GM12878 (cell line): ENCODE measurements at regions not wholly inside any gene's neighbourhood (a gene's known extent, or its start where the extent isn't known, plus 50 kb on each side); places are given as distances from the start of the nearest gene placed in this dataset.

Source experiments
- ATAC-seq: fragments of 200-7000 bp; cut with Tn5 transposase; 3 replicates; pipeline ENCODE4 v1.9.1; 2020; ENCODE audit warnings: mild to moderate bottlenecking, moderate library complexity
- BruUV-seq: library from RNA; stranded (reverse); fragments of 400-500 nt; replicated peaks from 2 replicates; lab custom pipeline; 2021; lab: Mats Ljungman, UMichigan
- CTCF ChIA-PET: fragments of 300-600 bp; sonication (Branson Sonifier 250); formaldehyde crosslinking; extraction: SDS; loops from one replicate; lab custom pipeline; 2021; ENCODE audit warnings: inconsistent platforms; lab: Yijun Ruan, JAX
- POLR2A ChIA-PET: fragments of 350-600 bp; formaldehyde crosslinking; extraction: SDS; loops from one replicate; lab custom pipeline; 2021; ENCODE audit warnings: inconsistent platforms; lab: Charles Lee
- RAD21 ChIA-PET: fragments of 300-600 bp; sonication (Branson Sonifier 250); formaldehyde crosslinking; loops from one replicate; lab custom pipeline; 2023; ENCODE audit warnings: antibody characterized with exemption; ENCODE audit not compliant: unreplicated experiment; lab: Charles Lee
- SMC1A ChIA-PET: fragments of 300-600 bp; sonication (Branson Sonifier 250); formaldehyde crosslinking; loops from one replicate; lab custom pipeline; 2023; ENCODE audit not compliant: unreplicated experiment, uncharacterized antibody; lab: Charles Lee
- DNase-seq: peaks from one replicate; pipeline ENCODE4 v3.0.0-alpha.2; 2011; ENCODE audit warnings: low read depth, low spot score
- FAIRE-seq: peaks from 3 replicates; lab custom pipeline; 2011; peaks lifted over from hg19 to GRCh38; lab: Jason Lieb, UNC
- H2AFZ ChIP-seq: 2 replicates; pipeline ENCODE4 v1.6.0; 2011; ENCODE audit warnings: low read depth, low read length, control low read depth; ENCODE audit not compliant: control insufficient read depth
- H3K27ac ChIP-seq: 2 replicates; pipeline ENCODE4 v1.5.1; 2011; ENCODE audit warnings: control low read depth; ENCODE audit not compliant: control insufficient read depth, insufficient read depth
- H3K27me3 ChIP-seq, 2 experiments: replicated peaks in 1 of 2; 2 replicates each; pipeline versions ENCODE4 v1.6.0 to v1.6.1; 2011; ENCODE audit warnings: low read length in 1 of 2; ENCODE audit not compliant: control insufficient read depth in 2 of 2, insufficient read depth in 2 of 2
- H3K36me3 ChIP-seq, 2 experiments: 2 replicates each; pipeline ENCODE4 v1.5.1; 2011; ENCODE audit warnings: low read length in 1 of 2; ENCODE audit not compliant: control insufficient read depth in 2 of 2, insufficient read depth in 2 of 2
- H3K4me1 ChIP-seq: 2 replicates; pipeline ENCODE4 v1.6.1; 2011; ENCODE audit warnings: mild to moderate bottlenecking, low read length, moderate library complexity, mixed read lengths; ENCODE audit not compliant: control insufficient read depth, insufficient read depth
- H3K4me2 ChIP-seq: 2 replicates; pipeline ENCODE4 v1.6.0; 2011; ENCODE audit warnings: control low read depth; ENCODE audit not compliant: control insufficient read depth, insufficient read depth
- H3K4me3 ChIP-seq: fragments of 200-600 bp; sonication (generic); 2 replicates; pipeline ENCODE4 v1.5.1; 2016
- H3K79me2 ChIP-seq: 2 replicates; pipeline ENCODE4 v1.6.0; 2011; ENCODE audit warnings: low read length; ENCODE audit not compliant: control insufficient read depth, insufficient read depth
- H3K9ac ChIP-seq: 2 replicates; pipeline ENCODE4 v1.8.0; 2011; ENCODE audit warnings: low read length, control low read depth, mixed read lengths; ENCODE audit not compliant: control insufficient read depth, insufficient read depth
- H3K9me3 ChIP-seq: replicated peaks from 3 replicates; pipeline ENCODE4 v1.5.1; 2011; ENCODE audit warnings: mild to moderate bottlenecking, low read length; ENCODE audit not compliant: control insufficient read depth, insufficient read depth
- H4K20me1 ChIP-seq: 2 replicates; pipeline ENCODE4 v1.6.0; 2011; ENCODE audit not compliant: control insufficient read depth, insufficient read depth
- FOXM1 ChIP-seq: IDR thresholded peaks from 2 replicates; pipeline ENCODE4 v1.6.1; 2012; ENCODE audit warnings: low read depth, mild to moderate bottlenecking, inconsistent platforms, low read length, moderate library complexity
- KDM1A ChIP-seq: fragments of 200-600 bp; sonication (generic); IDR thresholded peaks from 2 replicates; pipeline ENCODE4 v1.6.1; 2016; ENCODE audit warnings: borderline replicate concordance
- NFYB ChIP-seq: IDR thresholded peaks from 2 replicates; pipeline ENCODE4 v1.6.1; 2011; ENCODE audit warnings: low read depth, mild to moderate bottlenecking, low read length, improper control_type of control experiment, moderate library complexity; ENCODE audit not compliant: insufficient read depth
- ZBED1 ChIP-seq: IDR thresholded peaks from 2 replicates; pipeline ENCODE4 v1.6.1; 2016; ENCODE audit warnings: borderline replicate concordance
- WGBS: methylation state at CpG from one replicate; pipeline ENCODE4 v1.1.6; 2016; ENCODE audit warnings: low lambda C conversion rate; ENCODE audit not compliant: insufficient replicate concordance, insufficient coverage; ENCODE audit errors: missing lambda C conversion rate; 5-methylcytosine and 5-hydroxymethylcytosine counted together
- in situ Hi-C: fragments of 300-500 bp; cut with MboI; formaldehyde crosslinking; loops from 9 replicates; pipeline ENCODE4 v1.14.3; 2018; ENCODE audit warnings: mixed read lengths
- intact Hi-C: fragments of 100-400 bp; cut with micrococcal nuclease; formaldehyde crosslinking; loops from one replicate; pipeline ENCODE4 v1.14.2; 2022; ENCODE audit not compliant: unreplicated experiment
- TF ChIP-seq, protein P1 (sequence below): IDR thresholded peaks from 2 replicates; pipeline ENCODE4 v1.6.1; 2012; ENCODE audit warnings: mild to moderate bottlenecking, low read depth, low read length
- TF ChIP-seq, protein P2 (sequence below): fragments of 150-350 bp; IDR thresholded peaks from 2 replicates; pipeline ENCODE4 v1.6.1; 2016; ENCODE audit warnings: low read depth, low read length

DNA sequence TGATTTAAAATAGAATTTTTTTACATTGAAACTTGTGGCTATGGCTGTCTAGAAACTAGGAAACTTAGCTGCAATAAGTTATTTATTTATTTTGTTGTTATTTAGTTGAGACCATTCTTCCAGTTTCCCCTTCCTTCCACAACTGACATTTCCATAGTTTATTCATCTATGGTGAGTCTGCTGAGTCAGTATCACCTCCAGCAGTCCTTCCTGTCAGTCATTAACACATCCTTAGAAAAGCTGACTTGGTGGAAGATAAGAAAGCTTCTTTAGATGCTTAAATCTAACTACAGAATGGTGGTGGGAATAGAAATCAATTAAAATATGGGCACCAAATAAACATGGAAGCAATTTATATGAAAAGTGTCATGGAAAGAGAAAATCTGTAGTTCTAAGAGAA is 714.0 kb downstream of the RWDD3 start (continued):
- TF ChIP-seq, protein P1, sequence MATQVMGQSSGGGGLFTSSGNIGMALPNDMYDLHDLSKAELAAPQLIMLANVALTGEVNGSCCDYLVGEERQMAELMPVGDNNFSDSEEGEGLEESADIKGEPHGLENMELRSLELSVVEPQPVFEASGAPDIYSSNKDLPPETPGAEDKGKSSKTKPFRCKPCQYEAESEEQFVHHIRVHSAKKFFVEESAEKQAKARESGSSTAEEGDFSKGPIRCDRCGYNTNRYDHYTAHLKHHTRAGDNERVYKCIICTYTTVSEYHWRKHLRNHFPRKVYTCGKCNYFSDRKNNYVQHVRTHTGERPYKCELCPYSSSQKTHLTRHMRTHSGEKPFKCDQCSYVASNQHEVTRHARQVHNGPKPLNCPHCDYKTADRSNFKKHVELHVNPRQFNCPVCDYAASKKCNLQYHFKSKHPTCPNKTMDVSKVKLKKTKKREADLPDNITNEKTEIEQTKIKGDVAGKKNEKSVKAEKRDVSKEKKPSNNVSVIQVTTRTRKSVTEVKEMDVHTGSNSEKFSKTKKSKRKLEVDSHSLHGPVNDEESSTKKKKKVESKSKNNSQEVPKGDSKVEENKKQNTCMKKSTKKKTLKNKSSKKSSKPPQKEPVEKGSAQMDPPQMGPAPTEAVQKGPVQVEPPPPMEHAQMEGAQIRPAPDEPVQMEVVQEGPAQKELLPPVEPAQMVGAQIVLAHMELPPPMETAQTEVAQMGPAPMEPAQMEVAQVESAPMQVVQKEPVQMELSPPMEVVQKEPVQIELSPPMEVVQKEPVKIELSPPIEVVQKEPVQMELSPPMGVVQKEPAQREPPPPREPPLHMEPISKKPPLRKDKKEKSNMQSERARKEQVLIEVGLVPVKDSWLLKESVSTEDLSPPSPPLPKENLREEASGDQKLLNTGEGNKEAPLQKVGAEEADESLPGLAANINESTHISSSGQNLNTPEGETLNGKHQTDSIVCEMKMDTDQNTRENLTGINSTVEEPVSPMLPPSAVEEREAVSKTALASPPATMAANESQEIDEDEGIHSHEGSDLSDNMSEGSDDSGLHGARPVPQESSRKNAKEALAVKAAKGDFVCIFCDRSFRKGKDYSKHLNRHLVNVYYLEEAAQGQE = no peak
- TF ChIP-seq NFYB = no peak
- no peak for TF ChIP-seq FOXM1
- TF ChIP-seq, all 136 proteins: peak for 0

DNA sequence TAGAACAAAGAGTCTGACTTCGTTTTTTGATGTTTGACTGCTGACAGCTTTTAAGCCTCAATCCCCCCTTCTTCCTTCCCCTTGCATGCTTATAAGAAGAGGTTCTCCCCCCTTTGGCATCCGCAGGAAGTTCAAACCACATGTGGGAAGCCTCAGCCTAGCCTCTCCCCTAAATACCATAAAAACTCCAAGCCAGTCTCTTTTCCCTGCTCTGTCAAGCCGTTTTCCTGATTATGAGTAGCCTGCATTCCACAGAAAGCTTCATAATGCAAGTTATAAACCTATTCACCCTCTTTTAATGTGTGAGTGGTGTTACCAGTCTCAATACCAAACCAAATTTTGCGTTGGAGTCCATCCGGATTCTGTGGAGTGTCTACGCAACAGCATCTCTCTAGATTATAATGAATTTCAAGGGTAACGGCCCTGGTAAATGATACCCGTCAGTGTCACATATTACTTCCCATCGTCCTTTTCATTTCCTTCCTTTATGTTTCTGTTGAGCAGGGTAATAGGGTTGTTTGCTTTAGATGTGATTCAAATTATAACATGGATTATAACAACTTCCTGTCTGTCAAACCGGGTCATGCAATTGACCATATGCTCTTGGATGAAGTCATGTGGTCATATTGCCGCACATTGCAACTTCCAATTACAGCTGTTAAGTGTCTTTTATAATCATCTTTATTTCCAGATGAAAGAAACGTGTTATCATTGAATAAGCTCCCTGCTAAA is 717.5 kb downstream of the RWDD3 start:
- intact Hi-C loops = no loop called here
- TF ChIP-seq, protein P2, sequence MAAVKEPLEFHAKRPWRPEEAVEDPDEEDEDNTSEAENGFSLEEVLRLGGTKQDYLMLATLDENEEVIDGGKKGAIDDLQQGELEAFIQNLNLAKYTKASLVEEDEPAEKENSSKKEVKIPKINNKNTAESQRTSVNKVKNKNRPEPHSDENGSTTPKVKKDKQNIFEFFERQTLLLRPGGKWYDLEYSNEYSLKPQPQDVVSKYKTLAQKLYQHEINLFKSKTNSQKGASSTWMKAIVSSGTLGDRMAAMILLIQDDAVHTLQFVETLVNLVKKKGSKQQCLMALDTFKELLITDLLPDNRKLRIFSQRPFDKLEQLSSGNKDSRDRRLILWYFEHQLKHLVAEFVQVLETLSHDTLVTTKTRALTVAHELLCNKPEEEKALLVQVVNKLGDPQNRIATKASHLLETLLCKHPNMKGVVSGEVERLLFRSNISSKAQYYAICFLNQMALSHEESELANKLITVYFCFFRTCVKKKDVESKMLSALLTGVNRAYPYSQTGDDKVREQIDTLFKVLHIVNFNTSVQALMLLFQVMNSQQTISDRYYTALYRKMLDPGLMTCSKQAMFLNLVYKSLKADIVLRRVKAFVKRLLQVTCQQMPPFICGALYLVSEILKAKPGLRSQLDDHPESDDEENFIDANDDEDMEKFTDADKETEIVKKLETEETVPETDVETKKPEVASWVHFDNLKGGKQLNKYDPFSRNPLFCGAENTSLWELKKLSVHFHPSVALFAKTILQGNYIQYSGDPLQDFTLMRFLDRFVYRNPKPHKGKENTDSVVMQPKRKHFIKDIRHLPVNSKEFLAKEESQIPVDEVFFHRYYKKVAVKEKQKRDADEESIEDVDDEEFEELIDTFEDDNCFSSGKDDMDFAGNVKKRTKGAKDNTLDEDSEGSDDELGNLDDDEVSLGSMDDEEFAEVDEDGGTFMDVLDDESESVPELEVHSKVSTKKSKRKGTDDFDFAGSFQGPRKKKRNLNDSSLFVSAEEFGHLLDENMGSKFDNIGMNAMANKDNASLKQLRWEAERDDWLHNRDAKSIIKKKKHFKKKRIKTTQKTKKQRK = no peak
- no peak for TF ChIP-seq ZBED1
- TF ChIP-seq KDM1A = no peak
- H3K36me3 ChIP-seq = no peaks in the 10 kb centered on the region
- no peaks in the 10 kb centered on the region for H3K27me3 ChIP-seq
- H3K4me1 ChIP-seq = no peaks in the 10 kb centered on the region
- BruUV-seq = no TSS peak
- WGBS = 11% methylated on average over 12 of the region's 12 CpGs
- H3K79me2 ChIP-seq = no peaks in the 10 kb centered on the region
- FAIRE-seq (no peak), ATAC-seq (no peak), DNase-seq (no peak)
- no peaks in the 10 kb centered on the region for H3K9me3 ChIP-seq
- no peak overlapping the region for H3K27ac ChIP-seq
- H3K9ac ChIP-seq = no peak overlapping the region
- CTCF ChIA-PET = no interaction called here
- in situ Hi-C loops = no loop called here
- SMC1A ChIA-PET = no interaction called here
- RAD21 ChIA-PET = no interaction called here
- H2AFZ ChIP-seq = no peak overlapping the region
- POLR2A ChIA-PET = no interaction called here
- H3K4me3 ChIP-seq = no peak overlapping the region
- no peaks in the 10 kb centered on the region for H4K20me1 ChIP-seq
- H3K4me2 ChIP-seq = no peak overlapping the region
